PC-3 (cell line): ENCODE measurements at regions not wholly inside any gene's neighbourhood (a gene's known extent, or its start where the extent isn't known, plus 50 kb on each side); places are given as distances from the start of the nearest gene placed in this dataset.

Experiments
- EZH2 ChIP-seq: fragments of 300-600 bp; sonication (generic); IDR thresholded peaks from one replicate; pipeline ENCODE4 v1.6.1; 2017; ENCODE audit warnings: antibody characterized with exemption, mild to moderate bottlenecking, low read length; ENCODE audit not compliant: unreplicated experiment
- EZH2phosphoT487 ChIP-seq: fragments of 300-600 bp; sonication (generic); IDR thresholded peaks from 2 replicates; pipeline ENCODE4 v1.6.1; 2018; ENCODE audit warnings: mild to moderate bottlenecking, antibody characterized with exemption, low read length, borderline replicate concordance
- TF ChIP-seq, protein P1 (sequence below): fragments of 300-600 bp; sonication (generic); conservative IDR thresholded peaks from 2 replicates; pipeline ENCODE4 v1.5.1; 2017; ENCODE audit warnings: antibody characterized with exemption, low read depth, mild to moderate bottlenecking, low read length

DNA sequence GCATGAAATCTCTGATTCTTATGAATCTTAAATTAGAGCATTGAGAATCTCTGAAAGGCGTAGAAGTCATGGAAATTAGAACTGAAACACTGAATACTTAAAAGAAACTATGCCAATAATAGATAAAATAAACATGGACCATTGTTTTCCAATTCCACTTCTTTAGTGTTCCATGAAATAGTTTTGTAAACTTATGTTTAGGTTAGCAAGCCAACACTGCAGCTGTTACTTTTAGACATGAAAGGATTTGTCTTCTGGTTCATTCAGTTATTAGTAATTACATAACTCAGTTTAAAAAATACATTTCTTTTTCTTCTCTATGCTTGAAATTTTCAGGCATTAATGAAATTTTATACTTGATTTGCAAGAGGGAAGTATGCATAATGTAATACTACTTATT, 733.4 kb upstream of the NUDT12 start:
- TF ChIP-seq, protein P1, sequence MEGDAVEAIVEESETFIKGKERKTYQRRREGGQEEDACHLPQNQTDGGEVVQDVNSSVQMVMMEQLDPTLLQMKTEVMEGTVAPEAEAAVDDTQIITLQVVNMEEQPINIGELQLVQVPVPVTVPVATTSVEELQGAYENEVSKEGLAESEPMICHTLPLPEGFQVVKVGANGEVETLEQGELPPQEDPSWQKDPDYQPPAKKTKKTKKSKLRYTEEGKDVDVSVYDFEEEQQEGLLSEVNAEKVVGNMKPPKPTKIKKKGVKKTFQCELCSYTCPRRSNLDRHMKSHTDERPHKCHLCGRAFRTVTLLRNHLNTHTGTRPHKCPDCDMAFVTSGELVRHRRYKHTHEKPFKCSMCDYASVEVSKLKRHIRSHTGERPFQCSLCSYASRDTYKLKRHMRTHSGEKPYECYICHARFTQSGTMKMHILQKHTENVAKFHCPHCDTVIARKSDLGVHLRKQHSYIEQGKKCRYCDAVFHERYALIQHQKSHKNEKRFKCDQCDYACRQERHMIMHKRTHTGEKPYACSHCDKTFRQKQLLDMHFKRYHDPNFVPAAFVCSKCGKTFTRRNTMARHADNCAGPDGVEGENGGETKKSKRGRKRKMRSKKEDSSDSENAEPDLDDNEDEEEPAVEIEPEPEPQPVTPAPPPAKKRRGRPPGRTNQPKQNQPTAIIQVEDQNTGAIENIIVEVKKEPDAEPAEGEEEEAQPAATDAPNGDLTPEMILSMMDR: no peak
- no peak for TF ChIP-seq EZH2
- no peak for TF ChIP-seq EZH2phosphoT487
